Transverse colon (tissue), 4 donors: ENCODE measurements at regions not wholly inside any gene's neighbourhood (a gene's known extent, or its start where the extent isn't known, plus 50 kb on each side); places are given as distances from the start of the nearest gene placed in this dataset.

Experiments
- DNase-seq: peaks from one replicate; pipeline ENCODE4 v3.0.0-alpha.2; 2019
- H3K27ac ChIP-seq, 4 donors: fragments of 200-600 bp; sonication (generic); 2 replicates each; pipeline ENCODE4 v1.5.1; 2016 to 2018; ENCODE audit warnings: inconsistent platforms in 4 of 4
- H3K27me3 ChIP-seq: fragments of 200-600 bp; sonication (generic); 2 replicates; pipeline ENCODE4 v1.5.1; 2017; ENCODE audit warnings: inconsistent platforms
- H3K36me3 ChIP-seq, 4 donors: fragments of 200-600 bp; sonication (generic); 2 replicates each; pipeline ENCODE4 v1.5.1; 2017 to 2019; ENCODE audit warnings: inconsistent platforms in 4 of 4
- H3K4me1 ChIP-seq, 4 donors: fragments of 200-600 bp; sonication (generic); 2 replicates each; pipeline ENCODE4 v1.5.1; 2017 to 2020; ENCODE audit warnings: inconsistent platforms in 4 of 4
- H3K4me3 ChIP-seq, 4 donors: fragments of 200-600 bp; sonication (generic); 1 replicate in 1 of 4; 2 replicates in 3 of 4; pipeline versions ENCODE4 v1.5.1 to v1.6.1; 2017 to 2019; ENCODE audit warnings: inconsistent platforms in 4 of 4
- H3K9me3 ChIP-seq, 2 donors: fragments of 200-600 bp; sonication (generic); 2 replicates each; pipeline ENCODE4 v1.5.1; 2017 to 2019; ENCODE audit warnings: inconsistent platforms in 2 of 2
- EP300 ChIP-seq: sonication (generic); formaldehyde crosslinking; IDR thresholded peaks from one replicate; pipeline ENCODE4 v1.6.1; 2017; ENCODE audit warnings: antibody characterized with exemption, low read depth
- POLR2A ChIP-seq: fragments of 450-650 bp; IDR thresholded peaks from one replicate; pipeline ENCODE4 v1.6.1; 2016; ENCODE audit warnings: antibody characterized with exemption, mild to moderate bottlenecking, moderate library complexity
- POLR2AphosphoS5 ChIP-seq, 3 donors: sonication (generic); formaldehyde crosslinking; IDR thresholded peaks; one replicate each; pipeline ENCODE4 v1.6.1; 2016; ENCODE audit warnings: antibody characterized with exemption in 3 of 3
- WGBS, 2 donors: methylation state at CpG; one replicate each; pipeline ENCODE4 v1.1.5; 2018; ENCODE audit warnings: low coverage in 1 of 2; 5-methylcytosine and 5-hydroxymethylcytosine counted together
- in situ Hi-C, 4 donors: fragments of 200-750 bp; cut with MboI; loops; one replicate each; pipeline versions ENCODE4 v1.15.0 to v1.15.1; 2017; ENCODE audit warnings: low sequenced_read_pairs in 3 of 4, low pct_ligation_motif_present in 1 of 4, low pct_unique_long_range_greater_than_20kb in 1 of 4
- intact Hi-C: fragments of 100-400 bp; cut with DNase I; formaldehyde crosslinking; loops from one replicate; pipeline ENCODE4 v1.15.1; 2023; ENCODE audit warnings: low total_unique reads
- TF ChIP-seq, protein P1 (sequence below), 5 experiments: fragments of 200-600 bp in 3 of 5; fragments of 450-650 bp in 2 of 5; sonication (generic) in 3 of 5; IDR thresholded peaks; 1 replicate in 2 of 5; 2 replicates in 3 of 5; pipeline ENCODE4 v1.5.1; 2016 to 2017; ENCODE audit warnings: antibody characterized with exemption in 5 of 5, inconsistent platforms in 3 of 5, mild to moderate bottlenecking in 2 of 5, moderate library complexity in 1 of 5

DNA sequence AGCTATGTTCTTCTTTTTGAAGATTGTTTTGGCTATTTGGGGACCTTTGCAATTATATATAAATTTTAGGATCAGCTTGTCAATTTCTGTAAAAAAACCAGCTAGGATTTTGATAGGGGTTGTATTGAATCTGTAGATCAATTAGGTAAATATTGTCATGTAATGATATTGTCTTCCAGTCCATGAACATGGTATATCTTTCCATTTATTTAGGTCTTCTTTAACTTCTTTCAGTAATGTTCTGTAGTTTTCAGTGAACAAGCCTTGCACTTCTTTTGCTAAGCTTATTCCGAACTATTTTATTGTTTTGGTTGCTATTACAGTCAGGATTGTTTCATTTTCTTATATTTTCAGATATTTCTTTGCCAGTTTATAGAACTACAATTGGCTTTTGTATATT, 175.8 kb upstream of the RARB start:
- intact Hi-C loops (no loop called here), in situ Hi-C loops (no loop called here)

DNA sequence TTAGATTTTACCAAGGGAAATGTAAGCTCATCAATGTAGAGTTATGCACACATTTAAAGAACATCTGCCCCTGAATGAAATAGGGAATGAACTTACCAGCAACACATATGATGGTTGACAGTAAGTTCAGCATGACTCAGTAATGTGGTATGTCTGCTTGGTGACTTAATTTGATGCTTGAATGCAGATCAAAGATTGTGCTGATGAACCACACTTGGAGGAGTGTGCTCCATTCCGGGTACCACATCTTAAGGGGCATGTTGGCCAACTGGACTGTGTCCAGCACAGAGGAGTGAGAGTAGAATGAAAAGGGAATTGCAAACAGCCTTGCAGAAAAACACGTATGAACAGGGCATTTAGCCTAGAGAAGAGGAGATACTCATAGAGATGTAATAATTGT, 171.0 kb upstream of the RARB start:
- no peak overlapping the region for H3K27ac ChIP-seq
- in situ Hi-C loops, result no loop called here

More for the DNA sequence above, 175.8 kb upstream of the RARB start:
- H3K36me3 ChIP-seq, result no peaks in the 10 kb centered on the region
- H3K27me3 ChIP-seq, result no peaks in the 10 kb centered on the region
- H3K9me3 ChIP-seq, result peaks cover 10 to 12% of the 10 kb centered on the region in 2 donors
- no peak for DNase-seq
- H3K4me3 ChIP-seq, result no peak overlapping the region
- H3K4me1 ChIP-seq, result no peaks in the 10 kb centered on the region
- WGBS, 2 donors, result 86 to 91% methylated on average over 1 of the region's 1 CpG
- TF ChIP-seq POLR2A (no peak), EP300 (no peak), POLR2AphosphoS5 (IDR thresholded peaks at IDR 0.05) (no peak)
- TF ChIP-seq, protein P1, sequence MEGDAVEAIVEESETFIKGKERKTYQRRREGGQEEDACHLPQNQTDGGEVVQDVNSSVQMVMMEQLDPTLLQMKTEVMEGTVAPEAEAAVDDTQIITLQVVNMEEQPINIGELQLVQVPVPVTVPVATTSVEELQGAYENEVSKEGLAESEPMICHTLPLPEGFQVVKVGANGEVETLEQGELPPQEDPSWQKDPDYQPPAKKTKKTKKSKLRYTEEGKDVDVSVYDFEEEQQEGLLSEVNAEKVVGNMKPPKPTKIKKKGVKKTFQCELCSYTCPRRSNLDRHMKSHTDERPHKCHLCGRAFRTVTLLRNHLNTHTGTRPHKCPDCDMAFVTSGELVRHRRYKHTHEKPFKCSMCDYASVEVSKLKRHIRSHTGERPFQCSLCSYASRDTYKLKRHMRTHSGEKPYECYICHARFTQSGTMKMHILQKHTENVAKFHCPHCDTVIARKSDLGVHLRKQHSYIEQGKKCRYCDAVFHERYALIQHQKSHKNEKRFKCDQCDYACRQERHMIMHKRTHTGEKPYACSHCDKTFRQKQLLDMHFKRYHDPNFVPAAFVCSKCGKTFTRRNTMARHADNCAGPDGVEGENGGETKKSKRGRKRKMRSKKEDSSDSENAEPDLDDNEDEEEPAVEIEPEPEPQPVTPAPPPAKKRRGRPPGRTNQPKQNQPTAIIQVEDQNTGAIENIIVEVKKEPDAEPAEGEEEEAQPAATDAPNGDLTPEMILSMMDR (IDR thresholded peaks at IDR 0.05), result no peak
- no peak overlapping the region for H3K27ac ChIP-seq

DNA sequence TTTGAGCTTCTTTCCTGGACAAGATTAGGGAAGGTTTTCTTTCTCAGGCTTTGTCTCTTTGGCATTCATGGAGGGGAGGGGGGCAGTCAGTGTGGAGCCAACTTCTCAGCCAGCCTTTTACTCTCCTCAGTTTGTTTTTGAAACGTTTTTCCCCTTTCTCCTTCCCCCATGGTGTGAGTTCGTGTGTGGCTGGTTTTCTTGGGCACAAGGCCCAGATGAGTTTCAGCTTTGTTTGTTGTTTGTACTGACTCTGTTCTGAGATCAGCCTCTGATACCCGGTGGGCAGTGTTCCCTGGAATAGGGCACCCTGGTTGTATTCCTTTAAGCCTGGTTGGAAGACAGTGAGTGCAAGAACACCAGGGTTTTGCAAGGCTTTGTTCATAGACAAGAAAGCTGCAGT, 168.2 kb upstream of the RARB start:
- H3K4me1 ChIP-seq, result no peaks in the 10 kb centered on the region
- in situ Hi-C loops (no loop called here), intact Hi-C loops (no loop called here)
- TF ChIP-seq POLR2A, result no peak
- no peak for TF ChIP-seq POLR2AphosphoS5 (IDR thresholded peaks at IDR 0.05)
- TF ChIP-seq, protein P1 (IDR thresholded peaks at IDR 0.05), result no peak
- TF ChIP-seq EP300, result no peak
- DNase-seq, result no peak
- H3K36me3 ChIP-seq, result no peaks in the 10 kb centered on the region
- no peak overlapping the region for H3K27ac ChIP-seq
- H3K27me3 ChIP-seq, result no peaks in the 10 kb centered on the region
- no peaks in the 10 kb centered on the region for H3K9me3 ChIP-seq
- H3K4me3 ChIP-seq, result no peak overlapping the region
- WGBS, 2 donors, result 21 to 24% methylated on average over 3 of the region's 3 CpGs

More for the DNA sequence above, 171.0 kb upstream of the RARB start:
- H3K36me3 ChIP-seq, result no peaks in the 10 kb centered on the region
- H3K27me3 ChIP-seq, result no peaks in the 10 kb centered on the region
- H3K9me3 ChIP-seq, result peaks cover 2 to 3% of the 10 kb centered on the region in 2 donors
- DNase-seq, result no peak
- no peak overlapping the region for H3K4me3 ChIP-seq
- no peaks in the 10 kb centered on the region for H3K4me1 ChIP-seq
- 60% methylated on average over 2 of the region's 2 CpGs; no CpG with 5 or more reads in 1 of the 2 donors for WGBS, 2 donors
- intact Hi-C loops, result no loop called here
- TF ChIP-seq EP300 (no peak), POLR2A (no peak), POLR2AphosphoS5 (IDR thresholded peaks at IDR 0.05) (no peak)
- TF ChIP-seq, protein P1 (IDR thresholded peaks at IDR 0.05), result no peak

DNA sequence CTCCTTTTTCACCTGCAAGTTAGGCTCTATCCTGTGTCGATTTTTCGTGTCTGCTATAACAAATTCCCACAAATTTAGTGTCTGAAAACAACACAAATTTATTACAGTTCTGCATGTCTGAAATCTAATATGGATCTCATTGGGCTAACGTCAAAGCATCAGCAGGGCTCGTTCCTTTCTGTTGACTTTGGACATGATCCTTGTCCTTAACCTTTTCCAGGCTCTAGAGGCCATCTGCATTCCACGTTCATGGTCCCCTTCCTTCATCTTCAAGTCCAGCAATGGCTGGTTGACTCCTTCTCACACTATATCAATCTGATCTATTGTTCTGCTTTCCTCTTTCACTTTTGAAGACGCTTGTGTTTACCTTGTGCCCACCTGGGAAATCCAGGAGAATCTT, 165.7 kb upstream of the RARB start:
- in situ Hi-C loops (no loop called here), intact Hi-C loops (no loop called here)
- WGBS, 2 donors, result 81 to 83% methylated on average over 5 to 6 of the region's 6 CpGs
- H3K4me3 ChIP-seq, result no peak overlapping the region
- DNase-seq, result no peak
- no peaks in the 10 kb centered on the region for H3K9me3 ChIP-seq
- H3K27me3 ChIP-seq, result no peaks in the 10 kb centered on the region
- no peak for TF ChIP-seq POLR2A
- no peak for TF ChIP-seq EP300
- TF ChIP-seq, protein P1 (IDR thresholded peaks at IDR 0.05), result no peak
- no peak for TF ChIP-seq POLR2AphosphoS5 (IDR thresholded peaks at IDR 0.05)
- no peaks in the 10 kb centered on the region for H3K4me1 ChIP-seq
- no peak overlapping the region for H3K27ac ChIP-seq
- H3K36me3 ChIP-seq, result no peaks in the 10 kb centered on the region
